ENCODE measurements at regions not wholly inside any gene's neighbourhood (a gene's known extent, or its start where the extent isn't known, plus 50 kb on each side); places are given as distances from the start of the nearest gene placed in this dataset.

DNA sequence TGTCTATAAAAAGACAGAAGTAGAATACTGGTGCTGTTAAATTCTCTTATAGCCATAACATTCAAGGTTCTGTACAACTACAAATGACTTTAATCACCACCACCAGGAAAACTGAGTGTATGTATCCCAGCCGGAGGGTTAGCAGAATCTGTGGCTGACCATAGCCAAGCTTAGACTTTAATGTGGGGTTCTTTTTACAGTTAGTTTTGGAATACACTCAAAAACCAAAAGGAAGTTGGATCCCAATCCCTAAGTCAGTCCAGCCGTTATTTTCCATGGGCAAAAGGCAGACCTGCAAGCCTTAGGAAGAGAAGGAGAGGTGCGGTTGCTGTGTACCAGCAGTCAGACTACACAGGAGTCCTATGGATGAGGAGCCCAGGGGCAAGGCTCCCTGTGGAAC, 179.8 kb downstream of the ENC1 start:
- TF ChIP-seq POLR2AphosphoS5 (IDR thresholded peaks at IDR 0.05; ENCODE audit: low read depth, low read length) = no peak
- TF ChIP-seq CBX3 (IDR thresholded peaks at IDR 0.05; ENCODE audit: low read depth) = no peak
- TF ChIP-seq SIN3A (IDR thresholded peaks at IDR 0.05; ENCODE audit: low read depth) = no peak
- no peak for TF ChIP-seq SP1 (IDR thresholded peaks at IDR 0.05; ENCODE audit: low read depth)
- no peak for TF ChIP-seq ZNF274 (IDR thresholded peaks at IDR 0.05; ENCODE audit: low read depth, low read length)
- TF ChIP-seq SRF (IDR thresholded peaks at IDR 0.05; ENCODE audit: low read depth) = no peak
- TF ChIP-seq, protein P1, sequence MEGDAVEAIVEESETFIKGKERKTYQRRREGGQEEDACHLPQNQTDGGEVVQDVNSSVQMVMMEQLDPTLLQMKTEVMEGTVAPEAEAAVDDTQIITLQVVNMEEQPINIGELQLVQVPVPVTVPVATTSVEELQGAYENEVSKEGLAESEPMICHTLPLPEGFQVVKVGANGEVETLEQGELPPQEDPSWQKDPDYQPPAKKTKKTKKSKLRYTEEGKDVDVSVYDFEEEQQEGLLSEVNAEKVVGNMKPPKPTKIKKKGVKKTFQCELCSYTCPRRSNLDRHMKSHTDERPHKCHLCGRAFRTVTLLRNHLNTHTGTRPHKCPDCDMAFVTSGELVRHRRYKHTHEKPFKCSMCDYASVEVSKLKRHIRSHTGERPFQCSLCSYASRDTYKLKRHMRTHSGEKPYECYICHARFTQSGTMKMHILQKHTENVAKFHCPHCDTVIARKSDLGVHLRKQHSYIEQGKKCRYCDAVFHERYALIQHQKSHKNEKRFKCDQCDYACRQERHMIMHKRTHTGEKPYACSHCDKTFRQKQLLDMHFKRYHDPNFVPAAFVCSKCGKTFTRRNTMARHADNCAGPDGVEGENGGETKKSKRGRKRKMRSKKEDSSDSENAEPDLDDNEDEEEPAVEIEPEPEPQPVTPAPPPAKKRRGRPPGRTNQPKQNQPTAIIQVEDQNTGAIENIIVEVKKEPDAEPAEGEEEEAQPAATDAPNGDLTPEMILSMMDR (IDR thresholded peaks at IDR 0.05 in 2 of 3, conservative IDR thresholded peaks at IDR 0.05 in 1 of 3; ENCODE audit: borderline replicate concordance in 1 of 3, insufficient read depth in 1 of 3, low read depth in 2 of 3, low read length in 2 of 3) = no peak
- no peak for TF ChIP-seq RAD21 (IDR thresholded peaks at IDR 0.05; ENCODE audit: low read depth)
- TF ChIP-seq ZFX (IDR thresholded peaks at IDR 0.05) = no peak
- no peak for TF ChIP-seq JUND (IDR thresholded peaks at IDR 0.05)
- no peaks in the 10 kb centered on the region for H3K79me2 ChIP-seq (ENCODE audit: insufficient read depth, low read length)

GRCh38 chr5:74459984-74460383, 180.5 kb downstream of the ENC1 start:
- Histone ChIP-seq H3K36me3 (ENCODE audit: control insufficient read depth in 1 of 2, insufficient read depth in 2 of 2, low read length in 2 of 2) (no peaks in the 10 kb centered on the region), H3K4me3 (replicated peaks in 1 of 2; ENCODE audit: low read depth in 1 of 2, low read length in 2 of 2) (no peak overlapping the region), H3K9me2 (ENCODE audit: insufficient read depth) (no peaks in the 10 kb centered on the region), H3K9ac (ENCODE audit: low read length) (no peak overlapping the region), H3K27me3 (ENCODE audit: insufficient read depth, low read length) (no peaks in the 10 kb centered on the region), H3K4me2 (ENCODE audit: low read length) (no peak overlapping the region), H3K9me3 (ENCODE audit: control insufficient read depth in 1 of 2, insufficient read depth in 1 of 2, low read depth in 1 of 2, low read length in 2 of 2) (no peaks in the 10 kb centered on the region), H4K20me1 (ENCODE audit: insufficient read depth) (no peaks in the 10 kb centered on the region), H2AFZ (ENCODE audit: low read depth, low read length, poor library complexity, severe bottlenecking) (no peak overlapping the region), H3K27ac (ENCODE audit: low read depth, low read length) (no peak overlapping the region), H3K79me2 (ENCODE audit: insufficient read depth, low read length) (no peaks in the 10 kb centered on the region), H3K4me1 (ENCODE audit: control insufficient read depth in 1 of 2, insufficient read depth in 2 of 2, low read length in 2 of 2) (no peaks in the 10 kb centered on the region)
- ATAC-seq (no peak), DNase-seq (ENCODE audit: low read depth, low spot score) (no peak)
- no TSS peak for BruUV-seq (replicated peaks)
- CTCF ChIA-PET = no interaction called here
- intact Hi-C loops (cut with micrococcal nuclease) = no loop called here
- TF ChIP-seq POLR2A (IDR thresholded peaks at IDR 0.05; ENCODE audit: borderline replicate concordance, extremely low read depth, insufficient read depth, insufficient read length) = no peak
- POLR2A ChIA-PET = no interaction called here
- RAD21 ChIA-PET (ENCODE audit: low non-redundant PET in 1 of 2, low total read pairs in 2 of 2, uncharacterized antibody in 2 of 2, unreplicated experiment in 2 of 2) = no interaction called here

More for the DNA sequence above, 179.8 kb downstream of the ENC1 start:
- no peak for DNase-seq (ENCODE audit: low read depth, low spot score)
- BruUV-seq (replicated peaks) = no TSS peak
- H3K4me2 ChIP-seq (ENCODE audit: low read length) = no peak overlapping the region
- no peak overlapping the region for H3K9ac ChIP-seq (ENCODE audit: low read length)
- no peak overlapping the region for H3K4me3 ChIP-seq (replicated peaks in 1 of 2; ENCODE audit: low read depth in 1 of 2, low read length in 2 of 2)
- ChIA-PET RAD21 (ENCODE audit: low non-redundant PET in 1 of 2, low total read pairs in 2 of 2, uncharacterized antibody in 2 of 2, unreplicated experiment in 2 of 2) (no interaction called here), POLR2A (no interaction called here), CTCF (no interaction called here)
- H4K20me1 ChIP-seq (ENCODE audit: insufficient read depth) = no peaks in the 10 kb centered on the region
- no peak overlapping the region for H3K27ac ChIP-seq (ENCODE audit: low read depth, low read length)
- H3K27me3 ChIP-seq (ENCODE audit: insufficient read depth, low read length) = no peaks in the 10 kb centered on the region
- H3K4me1 ChIP-seq (ENCODE audit: control insufficient read depth in 1 of 2, insufficient read depth in 2 of 2, low read length in 2 of 2) = no peaks in the 10 kb centered on the region
- H3K36me3 ChIP-seq (ENCODE audit: control insufficient read depth in 1 of 2, insufficient read depth in 2 of 2, low read length in 2 of 2) = no peaks in the 10 kb centered on the region
- H2AFZ ChIP-seq (ENCODE audit: low read depth, low read length, poor library complexity, severe bottlenecking) = no peak overlapping the region
- H3K9me3 ChIP-seq (ENCODE audit: control insufficient read depth in 1 of 2, insufficient read depth in 1 of 2, low read depth in 1 of 2, low read length in 2 of 2) = no peaks in the 10 kb centered on the region
- intact Hi-C loops (cut with micrococcal nuclease) = no loop called here
- no peak for ATAC-seq
- H3K9me2 ChIP-seq (ENCODE audit: insufficient read depth) = no peaks in the 10 kb centered on the region
